H1 (cell line): ENCODE measurements at regions not wholly inside any gene's neighbourhood (a gene's known extent, or its start where the extent isn't known, plus 50 kb on each side); places are given as distances from the start of the nearest gene placed in this dataset.

Source experiments
- CTCF ChIA-PET: fragments of 300-600 bp; sonication (Branson Sonifier 250); formaldehyde crosslinking; loops from one replicate; lab custom pipeline; 2021; ENCODE audit not compliant: partially characterized antibody; lab: Charles Lee
- POLR2A ChIA-PET: fragments of 300-600 bp; sonication (Branson Sonifier 250); formaldehyde crosslinking; loops from one replicate; lab custom pipeline; 2021; ENCODE audit warnings: inconsistent platforms; ENCODE audit not compliant: partially characterized antibody; lab: Charles Lee
- DNase-seq, 2 experiments: peaks; one replicate each; pipeline versions ENCODE4 v3.0.0 to v3.0.0-alpha.2; 2010 to 2022; ENCODE audit warnings: low spot score in 2 of 2, low read depth in 1 of 2, mixed read lengths in 1 of 2
- FAIRE-seq: peaks from 2 replicates; lab custom pipeline; 2011; peaks lifted over from hg19 to GRCh38; lab: Jason Lieb, UNC
- H2AFZ ChIP-seq: 2 replicates; pipeline ENCODE4 v1.8.1; 2012; ENCODE audit warnings: low read length, inconsistent platforms
- H2AK5ac ChIP-seq: 2 replicates; pipeline ENCODE4 v1.6.1; 2013; ENCODE audit warnings: low read depth, low read length
- H2BK120ac ChIP-seq: replicated peaks from 2 replicates; pipeline ENCODE3; 2013; ENCODE audit warnings: low read depth, low read length, inconsistent platforms
- H2BK12ac ChIP-seq: 2 replicates; pipeline ENCODE4 v1.6.1; 2013; ENCODE audit warnings: low read depth, low read length
- H2BK15ac ChIP-seq: 2 replicates; pipeline ENCODE4 v1.6.1; 2013; ENCODE audit warnings: low read length
- H2BK20ac ChIP-seq: 2 replicates; pipeline ENCODE4 v1.6.1; 2013; ENCODE audit warnings: low read length
- H2BK5ac ChIP-seq: 2 replicates; pipeline ENCODE4 v1.6.1; 2013; ENCODE audit warnings: low read depth, low read length
- H3K14ac ChIP-seq: 2 replicates; pipeline ENCODE4 v1.6.1; 2013; ENCODE audit warnings: inconsistent platforms; ENCODE audit not compliant: insufficient read length
- H3K18ac ChIP-seq: 2 replicates; pipeline ENCODE4 v1.6.1; 2013; ENCODE audit warnings: low read length; ENCODE audit errors: extremely low read depth
- H3K23ac ChIP-seq: 2 replicates; pipeline ENCODE4 v1.6.1; 2013; ENCODE audit warnings: inconsistent platforms; ENCODE audit not compliant: insufficient read length
- H3K23me2 ChIP-seq: 2 replicates; pipeline ENCODE4 v1.6.1; 2013; ENCODE audit warnings: low read depth, low read length
- H3K27ac ChIP-seq: 2 replicates; pipeline ENCODE4 v1.6.1; 2011; ENCODE audit warnings: low read depth, low read length, inconsistent platforms
- H3K27me3 ChIP-seq, 4 experiments: replicated peaks in 1 of 4; 1 replicate in 1 of 4; 2 replicates in 3 of 4; pipeline versions ENCODE4 v1.6.1 to v1.8.1; 2011 to 2013; ENCODE audit warnings: low read length in 3 of 4, mild to moderate bottlenecking in 3 of 4, inconsistent platforms in 2 of 4, mixed read lengths in 2 of 4, moderate library complexity in 1 of 4; ENCODE audit not compliant: control insufficient read depth in 3 of 4, insufficient read depth in 3 of 4; ENCODE audit errors: extremely low read depth in 1 of 4
- H3K36me3 ChIP-seq, 4 experiments: 2 replicates each; pipeline versions ENCODE4 v1.6.1 to v1.8.1; 2011 to 2013; ENCODE audit warnings: mild to moderate bottlenecking in 4 of 4, low read length in 3 of 4, moderate library complexity in 2 of 4, control low read depth in 1 of 4, inconsistent platforms in 1 of 4; ENCODE audit not compliant: insufficient read depth in 4 of 4, control insufficient read depth in 2 of 4
- H3K4ac ChIP-seq: replicated peaks from 2 replicates; pipeline ENCODE3; 2013; ENCODE audit warnings: low read length, low read depth, mixed read lengths, inconsistent platforms; ENCODE audit not compliant: insufficient read length
- H3K4me1 ChIP-seq, 4 experiments: replicated peaks in 1 of 4; 1 replicate in 1 of 4; 2 replicates in 3 of 4; pipeline versions ENCODE4 v1.6.1 to v1.8.1; 2011 to 2013; ENCODE audit warnings: low read length in 3 of 4, inconsistent platforms in 2 of 4, mixed read lengths in 1 of 4; ENCODE audit not compliant: insufficient read depth in 4 of 4, control insufficient read depth in 3 of 4
- H3K4me2 ChIP-seq, 2 experiments: 2 replicates each; pipeline versions ENCODE4 v1.6.1 to v1.8.1; 2011 to 2013; ENCODE audit warnings: low read depth in 2 of 2, low read length in 2 of 2, control low read depth in 1 of 2, inconsistent platforms in 1 of 2, mild to moderate bottlenecking in 1 of 2; ENCODE audit not compliant: insufficient read depth in 1 of 2
- H3K4me3 ChIP-seq, 4 experiments: fragments of 200-600, 300-600 bp in 1 of 4; sonication (generic), shearing (Covaris generic), sonication (Bioruptor Twin) in 1 of 4; 2 replicates each; pipeline versions ENCODE4 v1.5.1 to v1.8.1; 2011 to 2016; ENCODE audit warnings: low read length in 4 of 4, low read depth in 3 of 4, control low read depth in 2 of 4, inconsistent platforms in 2 of 4, mild to moderate bottlenecking in 2 of 4, mixed read lengths in 1 of 4, moderate library complexity in 1 of 4; ENCODE audit not compliant: insufficient read depth in 2 of 4; ENCODE audit errors: extremely low read depth in 1 of 4
- H3K56ac ChIP-seq: replicated peaks from 2 replicates; pipeline ENCODE3; 2013; ENCODE audit warnings: low read depth, mild to moderate bottlenecking, mixed read lengths, low read length, inconsistent platforms; ENCODE audit not compliant: insufficient read length
- H3K79me1 ChIP-seq: 2 replicates; pipeline ENCODE4 v1.6.1; 2013; ENCODE audit warnings: low read depth, low read length, control low read depth
- H3K79me2 ChIP-seq, 2 experiments: 2 replicates each; pipeline versions ENCODE4 v1.6.1 to v1.8.1; 2012 to 2013; ENCODE audit warnings: low read length in 2 of 2, mild to moderate bottlenecking in 2 of 2, inconsistent platforms in 1 of 2; ENCODE audit not compliant: insufficient read depth in 2 of 2, control insufficient read depth in 1 of 2
- H3K9ac ChIP-seq, 4 experiments: replicated peaks in 1 of 4; 1 replicate in 1 of 4; 2 replicates in 3 of 4; pipeline versions ENCODE4 v1.6.1 to v1.8.1; 2011 to 2013; ENCODE audit warnings: low read depth in 3 of 4, low read length in 3 of 4, control low read depth in 2 of 4, mild to moderate bottlenecking in 2 of 4, moderate library complexity in 2 of 4, inconsistent platforms in 1 of 4; ENCODE audit errors: extremely low read depth in 1 of 4
- H3K9me3 ChIP-seq, 2 experiments: 2 replicates each; pipeline versions ENCODE4 v1.6.1 to v1.8.1; 2012 to 2013; ENCODE audit warnings: mild to moderate bottlenecking in 2 of 2, moderate library complexity in 2 of 2, control low read depth in 1 of 2, inconsistent platforms in 1 of 2, low read depth in 1 of 2, low read length in 1 of 2, mixed read lengths in 1 of 2; ENCODE audit not compliant: insufficient read depth in 2 of 2
- H4K20me1 ChIP-seq, 2 experiments: replicated peaks in 1 of 2; 2 replicates each; pipeline versions ENCODE3 to v1.8.1; 2011 to 2013; ENCODE audit warnings: inconsistent platforms in 2 of 2, low read length in 2 of 2, mild to moderate bottlenecking in 1 of 2; ENCODE audit not compliant: insufficient read depth in 2 of 2, control insufficient read depth in 1 of 2
- H4K5ac ChIP-seq: 2 replicates; pipeline ENCODE4 v1.6.1; 2013; ENCODE audit warnings: low read length, low read depth, mixed read lengths, inconsistent platforms; ENCODE audit not compliant: insufficient read length
- H4K8ac ChIP-seq: 2 replicates; pipeline ENCODE4 v1.8.0; 2013; ENCODE audit warnings: mild to moderate bottlenecking, moderate library complexity, low read length, inconsistent platforms; ENCODE audit not compliant: insufficient read depth; ENCODE audit errors: extremely low read depth
- H4K91ac ChIP-seq: replicated peaks from 2 replicates; pipeline ENCODE3; 2013; ENCODE audit warnings: low read length, mixed read lengths, inconsistent platforms; ENCODE audit not compliant: insufficient read length
- ATF2 ChIP-seq: IDR thresholded peaks from 2 replicates; pipeline ENCODE4 v1.6.1; 2012; ENCODE audit warnings: low read length, inconsistent platforms
- ATF3 ChIP-seq: IDR thresholded peaks from 2 replicates; pipeline ENCODE4 v1.6.1; 2011; ENCODE audit warnings: low read depth, mild to moderate bottlenecking, low read length; ENCODE audit not compliant: insufficient read depth
- BCL11A ChIP-seq, 2 experiments: IDR thresholded peaks; one replicate each; pipeline ENCODE4 v1.6.1; 2011; ENCODE audit warnings: low read depth in 2 of 2, low read length in 2 of 2, mild to moderate bottlenecking in 2 of 2
- EGR1 ChIP-seq: IDR thresholded peaks from 2 replicates; pipeline ENCODE4 v1.6.1; 2011; ENCODE audit warnings: low read depth, low read length, borderline replicate concordance
- EZH2 ChIP-seq: fragments of 200-600 bp; sonication (generic); IDR thresholded peaks from 2 replicates; pipeline ENCODE4 v1.7.1; 2012; ENCODE audit warnings: low read depth, mild to moderate bottlenecking, moderate library complexity, low read length, inconsistent platforms; ENCODE audit not compliant: severe bottlenecking
- HDAC6 ChIP-seq: IDR thresholded peaks from one replicate; pipeline ENCODE4 v1.7.1; 2012; ENCODE audit warnings: low read depth, mild to moderate bottlenecking, inconsistent platforms, low read length, moderate library complexity
- MAFK ChIP-seq: IDR thresholded peaks from 2 replicates; pipeline ENCODE4 v1.6.1; 2012; ENCODE audit warnings: low read depth, mild to moderate bottlenecking, improper control_type of control experiment, low read length
- NANOG ChIP-seq: IDR thresholded peaks from 2 replicates; pipeline ENCODE4 v1.6.1; 2011; ENCODE audit warnings: low read length, low read depth, mild to moderate bottlenecking, inconsistent platforms; ENCODE audit not compliant: insufficient read depth, poor library complexity, severe bottlenecking
- SIRT6 ChIP-seq: IDR thresholded peaks from one replicate; pipeline ENCODE4 v1.7.1; 2012; ENCODE audit warnings: low read length, inconsistent platforms
- SIX5 ChIP-seq: IDR thresholded peaks from 2 replicates; pipeline ENCODE4 v1.6.1; 2011; ENCODE audit warnings: mild to moderate bottlenecking, low read depth, low read length
- SP4 ChIP-seq: IDR thresholded peaks from 2 replicates; pipeline ENCODE4 v1.6.1; 2012; ENCODE audit warnings: low read length, inconsistent platforms
- SRF ChIP-seq: IDR thresholded peaks from 2 replicates; pipeline ENCODE4 v1.6.1; 2011; ENCODE audit warnings: mild to moderate bottlenecking, low read depth, low read length, moderate library complexity
- WGBS, 2 experiments: shearing (Covaris generic) in 1 of 2; methylation state at CpG; one replicate each; pipeline versions ENCODE4 v1.1.6 to v1.1.7; 2013 to 2015; ENCODE audit warnings: low lambda C conversion rate in 2 of 2, mixed read lengths in 2 of 2, inconsistent platforms in 1 of 2, low coverage in 1 of 2, missing lambda C conversion rate in 1 of 2; ENCODE audit not compliant: insufficient replicate concordance in 2 of 2, insufficient coverage in 1 of 2, insufficient read length in 1 of 2; ENCODE audit errors: extremely low coverage in 1 of 2, missing lambda C conversion rate in 1 of 2; 5-methylcytosine and 5-hydroxymethylcytosine counted together

- WGBS, 2 experiments, result 93% methylated on average over 1 of the region's 1 CpG; no CpG with 5 or more reads in 1 of the 2 experiments
- no peak overlapping the region for H3K4me3 ChIP-seq
- H2BK12ac ChIP-seq, result no peak overlapping the region
- H3K79me2 ChIP-seq, result no peaks in the 10 kb centered on the region
- DNase-seq (no peak), FAIRE-seq (no peak)
- no peak overlapping the region for H2AFZ ChIP-seq
- no peaks in the 10 kb centered on the region for H3K79me1 ChIP-seq
- no peaks in the 10 kb centered on the region for H3K23me2 ChIP-seq
- no peak overlapping the region for H3K23ac ChIP-seq
- no peak overlapping the region for H3K18ac ChIP-seq
- no peak overlapping the region for H3K9ac ChIP-seq
- H3K27ac ChIP-seq, result no peak overlapping the region
- H3K4ac ChIP-seq, result no peak overlapping the region
- no peak overlapping the region for H2BK5ac ChIP-seq
- no peak overlapping the region for H2BK15ac ChIP-seq
- no peak overlapping the region; a peak in 1 of 4 replicates for H3K4me2 ChIP-seq
- peaks cover 11 to 15% of the 10 kb centered on the region in 2 experiments for H3K9me3 ChIP-seq
- peaks cover 3 to 17% (median 12%) of the 10 kb centered on the region in 4 experiments for H3K4me1 ChIP-seq
- H2BK20ac ChIP-seq, result no peak overlapping the region
- H4K8ac ChIP-seq, result no peak overlapping the region
- H3K14ac ChIP-seq, result no peak overlapping the region
- ChIA-PET CTCF (interaction anchor here (0.6 to 2.0 kb wide), 5 partner anchors 8 to 371 kb away, joined by 3 to 4 read pairs (median 4); no protein-coding TSS in a partner anchor), POLR2A (interaction anchor here (1.6 kb wide), 1 partner anchor 31 kb away, joined by 5 read pairs; no protein-coding TSS in a partner anchor)
- no peaks in the 10 kb centered on the region for H4K20me1 ChIP-seq
- no peak overlapping the region for H4K5ac ChIP-seq
- no peak overlapping the region for H2AK5ac ChIP-seq
- H4K91ac ChIP-seq, result no peak overlapping the region
- peaks cover 0 to 1% (median 0%) of the 10 kb centered on the region in 4 experiments; a peak in 1 of 7 replicates for H3K27me3 ChIP-seq
- H3K56ac ChIP-seq, result no peak overlapping the region
- peaks cover 0 to 6% (median 0%) of the 10 kb centered on the region in 4 experiments; a peak in 2 of 8 replicates for H3K36me3 ChIP-seq
- no peak overlapping the region for H2BK120ac ChIP-seq
- no peak for TF ChIP-seq SIX5
- TF ChIP-seq ATF2, result no peak
- no peak for TF ChIP-seq NANOG
- TF ChIP-seq SRF, result no peak
- TF ChIP-seq SP4, result no peak
- TF ChIP-seq SIRT6, result no peak
- TF ChIP-seq BCL11A (IDR thresholded peaks at IDR 0.05; ENCODE audit: low read depth in 2 of 2, low read length in 2 of 2), result no peak
- no peak for TF ChIP-seq EGR1
- TF ChIP-seq EZH2, result no peak
- TF ChIP-seq ATF3, result no peak
- no peak for TF ChIP-seq HDAC6
- no peak for TF ChIP-seq MAFK
Observed at GRCh38 chr15:67914028-67914427, 74.2 kb upstream of the RNU6-1 start.
